Ishikawa (cell line): ENCODE measurements at regions not wholly inside any gene's neighbourhood (a gene's known extent, or its start where the extent isn't known, plus 50 kb on each side); places are given as distances from the start of the nearest gene placed in this dataset.

Source experiments
- CEBPB ChIP-seq: IDR thresholded peaks from 2 replicates; pipeline ENCODE4 v1.6.1; 2012
- CREB1 ChIP-seq: IDR thresholded peaks from 2 replicates; pipeline ENCODE4 v1.6.1; 2012; ENCODE audit warnings: low read depth
- EGR1 ChIP-seq: IDR thresholded peaks from 2 replicates; pipeline ENCODE4 v1.6.1; 2012
- EP300 ChIP-seq: IDR thresholded peaks from 2 replicates; pipeline ENCODE4 v1.6.1; 2012; ENCODE audit warnings: borderline replicate concordance
- FOXM1 ChIP-seq: IDR thresholded peaks from 2 replicates; pipeline ENCODE4 v1.6.1; 2012; ENCODE audit warnings: low read depth, borderline replicate concordance
- MAX ChIP-seq: IDR thresholded peaks from 2 replicates; pipeline ENCODE4 v1.6.1; 2012
- NFIC ChIP-seq: IDR thresholded peaks from 2 replicates; pipeline ENCODE4 v1.6.1; 2012
- RAD21 ChIP-seq: IDR thresholded peaks from 2 replicates; pipeline ENCODE4 v1.6.1; 2012; ENCODE audit warnings: low read depth
- REST ChIP-seq: IDR thresholded peaks from 2 replicates; pipeline ENCODE4 v1.6.1; 2012; ENCODE audit warnings: low read depth, mild to moderate bottlenecking
- TAF1 ChIP-seq: IDR thresholded peaks from 2 replicates; pipeline ENCODE4 v1.6.1; 2012; ENCODE audit warnings: low read depth, mild to moderate bottlenecking
- TCF12 ChIP-seq: IDR thresholded peaks from 2 replicates; pipeline ENCODE4 v1.6.1; 2012; ENCODE audit warnings: low read depth
- TEAD4 ChIP-seq: IDR thresholded peaks from 2 replicates; pipeline ENCODE4 v1.6.1; 2012
- USF1 ChIP-seq: IDR thresholded peaks from 2 replicates; pipeline ENCODE4 v1.6.1; 2012
- YY1 ChIP-seq: IDR thresholded peaks from 2 replicates; pipeline ENCODE4 v1.6.1; 2012; ENCODE audit warnings: low read depth
- ZBTB7A ChIP-seq: IDR thresholded peaks from 2 replicates; pipeline ENCODE4 v1.6.1; 2012; ENCODE audit warnings: low read depth

GRCh38 chr1:96557336-96557735, 164.2 kb upstream of the PTBP2 start:
- no peak for TF ChIP-seq CREB1

- TF ChIP-seq USF1 = no peak
- no peak for TF ChIP-seq TEAD4
- no peak for TF ChIP-seq TCF12
- TF ChIP-seq FOXM1 = no peak
- no peak for TF ChIP-seq YY1
- no peak for TF ChIP-seq CEBPB
- no peak for TF ChIP-seq TAF1
- no peak for TF ChIP-seq EGR1
- no peak for TF ChIP-seq RAD21
- TF ChIP-seq REST = no peak
- no peak for TF ChIP-seq CREB1
- no peak for TF ChIP-seq MAX
- no peak for TF ChIP-seq EP300
- no peak for TF ChIP-seq ZBTB7A
- no peak for TF ChIP-seq NFIC
Observed at GRCh38 chr1:96558635-96559034, 162.9 kb upstream of the PTBP2 start.

GRCh38 chr1:96559181-96559580, 162.4 kb upstream of the PTBP2 start:
- TF ChIP-seq RAD21 (no peak), MAX (no peak), TCF12 (no peak), EP300 (no peak), CEBPB (no peak), YY1 (no peak)

DNA sequence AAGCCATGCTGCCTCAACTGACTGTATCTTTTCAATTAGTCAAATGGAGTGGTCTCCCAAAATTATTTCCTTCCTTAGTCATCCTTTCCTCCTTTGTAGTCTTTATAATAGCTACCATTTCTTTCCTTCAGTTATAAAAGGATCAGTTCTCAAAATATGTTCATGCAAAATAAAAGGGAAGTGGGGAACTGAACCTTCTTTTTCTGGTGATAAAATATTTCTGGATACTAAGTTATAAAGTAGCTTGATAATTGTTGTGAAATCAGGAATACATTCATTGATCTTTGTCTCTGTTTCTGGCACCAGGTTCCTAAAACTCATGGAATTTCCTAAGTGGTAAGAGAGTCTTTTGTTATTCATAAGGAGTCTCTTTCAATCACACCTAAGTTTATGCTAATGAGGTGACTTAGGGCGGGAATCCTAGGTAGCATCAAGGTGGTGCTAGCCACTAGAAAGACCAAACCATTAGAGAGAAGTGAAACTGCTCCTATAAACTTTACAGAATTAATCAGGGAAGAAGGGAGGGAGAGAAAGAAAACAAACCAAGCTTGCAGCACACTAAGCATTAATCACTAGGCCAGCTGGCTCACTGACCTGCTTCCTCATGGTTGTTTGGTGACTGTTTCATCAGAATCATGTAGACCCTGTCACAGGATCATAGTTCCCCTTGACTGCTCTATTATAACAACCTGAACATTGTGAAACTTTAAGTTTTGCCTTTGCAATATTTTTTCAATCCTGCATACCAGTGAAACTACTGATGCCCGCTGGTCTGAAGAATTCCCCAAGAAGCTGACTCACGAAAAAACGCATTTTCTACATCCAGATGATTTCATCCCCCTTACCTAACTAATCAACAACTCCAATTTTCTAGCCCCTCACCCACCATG, 161.6 kb upstream of the PTBP2 start:
- TF ChIP-seq CEBPB (no peak), TEAD4 (no peak), EGR1 (no peak), ZBTB7A (no peak), USF1 (no peak), RAD21 (no peak), TAF1 (no peak), CREB1 (no peak), FOXM1 (no peak)

DNA sequence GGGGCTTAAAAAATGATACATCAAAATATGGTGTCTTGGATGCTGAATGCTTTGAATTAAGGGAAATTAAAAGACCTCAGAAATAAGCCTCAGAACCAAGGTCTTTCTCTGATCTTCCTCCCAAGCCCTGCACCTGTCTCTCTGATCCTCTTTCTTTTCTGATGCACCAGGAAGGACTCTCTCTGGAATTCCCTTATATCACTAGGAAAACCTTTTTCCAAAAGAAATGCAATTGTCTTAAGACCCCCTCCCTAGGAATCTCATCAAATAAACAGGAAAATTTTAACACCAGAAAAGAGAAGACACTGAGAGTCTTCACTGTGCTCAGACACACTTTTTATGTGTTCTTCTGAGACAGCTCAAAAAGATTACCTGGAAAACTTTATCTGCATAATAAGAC, 159.5 kb upstream of the PTBP2 start:
- TF ChIP-seq YY1 = no peak
- no peak for TF ChIP-seq CREB1
- no peak for TF ChIP-seq MAX
- no peak for TF ChIP-seq RAD21
- no peak for TF ChIP-seq NFIC
- TF ChIP-seq ZBTB7A = no peak
- no peak for TF ChIP-seq REST
- TF ChIP-seq EP300 = no peak
- no peak for TF ChIP-seq USF1
- TF ChIP-seq TAF1 = no peak
- TF ChIP-seq TEAD4 = no peak
- no peak for TF ChIP-seq EGR1
- TF ChIP-seq CEBPB = no peak
- no peak for TF ChIP-seq TCF12
- no peak for TF ChIP-seq FOXM1
